HCT116 (cell line): ENCODE measurements at regions not wholly inside any gene's neighbourhood (a gene's known extent, or its start where the extent isn't known, plus 50 kb on each side); places are given as distances from the start of the nearest gene placed in this dataset.

ENCODE experiments used
- ATAC-seq: fragments of 200-7000 bp; cut with Tn5 transposase; 2 replicates; pipeline ENCODE4 v1.9.1; 2020; ENCODE audit warnings: mild to moderate bottlenecking, moderate library complexity
- BruUV-seq: library from RNA; stranded (reverse); fragments of 400-500 nt; replicated peaks from 2 replicates; lab custom pipeline; 2021; lab: Mats Ljungman, UMichigan
- CTCF ChIA-PET: fragments of 300-600 bp; sonication (Branson Sonifier 250); formaldehyde crosslinking; loops from one replicate; lab custom pipeline; 2021; ENCODE audit warnings: antibody characterized with exemption; lab: Charles Lee
- POLR2A ChIA-PET: fragments of 300-600, 350-600 bp; sonication (Branson Sonifier 250); formaldehyde crosslinking; loops from one replicate; lab custom pipeline; 2021; ENCODE audit warnings: antibody characterized with exemption; lab: Charles Lee
- RAD21 ChIA-PET, 2 experiments: fragments of 300-600 bp; sonication (Branson Sonifier 250); formaldehyde crosslinking; loops; one replicate each; lab custom pipeline; 2023; ENCODE audit warnings: low total read pairs in 2 of 2; ENCODE audit not compliant: uncharacterized antibody in 2 of 2, unreplicated experiment in 2 of 2, low non-redundant PET in 1 of 2; lab: Charles Lee
- DNase-seq: peaks from one replicate; pipeline ENCODE4 v3.0.0-alpha.2; 2010; ENCODE audit warnings: low read depth, low spot score
- H2AFZ ChIP-seq: fragments of 200-600 bp; shearing (Covaris generic), sonication (generic); 2 replicates; pipeline ENCODE4 v1.6.1; 2017; ENCODE audit warnings: low read depth, mixed run types, mixed read lengths, antibody characterized with exemption, low read length; ENCODE audit not compliant: poor library complexity, severe bottlenecking
- H3K27ac ChIP-seq: 2 replicates; pipeline ENCODE4 v1.5.1; 2012; ENCODE audit warnings: low read depth, low read length
- H3K27me3 ChIP-seq: fragments of 200-600 bp; sonication (generic); 2 replicates; pipeline ENCODE4 v1.6.1; 2016; ENCODE audit warnings: mixed run types, low read length, mixed read lengths; ENCODE audit not compliant: insufficient read depth
- H3K36me3 ChIP-seq, 2 experiments: fragments of 200-500 bp in 1 of 2; fragments of 200-600 bp in 1 of 2; sonication (Bioruptor generic) in 1 of 2; sonication (generic) in 1 of 2; 2 replicates each; pipeline versions ENCODE4 v1.5.1 to v1.6.1; 2014 to 2016; ENCODE audit warnings: low read length in 2 of 2, inconsistent platforms in 1 of 2, mixed read lengths in 1 of 2, mixed run types in 1 of 2; ENCODE audit not compliant: insufficient read depth in 2 of 2, control insufficient read depth in 1 of 2
- H3K4me1 ChIP-seq, 2 experiments: fragments of 200-600 bp in 1 of 2; sonication (generic) in 1 of 2; 2 replicates each; pipeline versions ENCODE4 v1.5.1 to v1.6.1; 2012 to 2017; ENCODE audit warnings: low read length in 2 of 2, inconsistent platforms in 1 of 2, mild to moderate bottlenecking in 1 of 2, mixed read lengths in 1 of 2, mixed run types in 1 of 2, moderate library complexity in 1 of 2; ENCODE audit not compliant: insufficient read depth in 2 of 2, control insufficient read depth in 1 of 2
- H3K4me2 ChIP-seq: fragments of 200-600 bp; sonication (generic); 2 replicates; pipeline ENCODE4 v1.6.1; 2017; ENCODE audit warnings: mixed run types, low read length, mixed read lengths
- H3K4me3 ChIP-seq, 2 experiments: fragments of 200-600 bp in 1 of 2; sonication (generic) in 1 of 2; replicated peaks in 1 of 2; 2 replicates each; pipeline ENCODE4 v1.5.1; 2011 to 2016; ENCODE audit warnings: low read length in 2 of 2, control low read depth in 1 of 2, low read depth in 1 of 2, mild to moderate bottlenecking in 1 of 2, mixed read lengths in 1 of 2, mixed run types in 1 of 2
- H3K79me2 ChIP-seq: fragments of 200-600 bp; sonication (generic); 2 replicates; pipeline ENCODE4 v1.6.1; 2017; ENCODE audit warnings: mild to moderate bottlenecking, mixed run types, low read length, moderate library complexity, mixed read lengths; ENCODE audit not compliant: insufficient read depth
- H3K9ac ChIP-seq: fragments of 200-600 bp; sonication (generic); 2 replicates; pipeline ENCODE4 v1.6.1; 2016; ENCODE audit warnings: low read length, mixed read lengths
- H3K9me2 ChIP-seq: fragments of 200-600 bp; sonication (generic), shearing (Covaris generic); 2 replicates; pipeline ENCODE4 v1.6.1; 2017; ENCODE audit warnings: mixed run types, mild to moderate bottlenecking, moderate library complexity; ENCODE audit not compliant: insufficient read depth
- H3K9me3 ChIP-seq, 2 experiments: fragments of 200-500 bp in 1 of 2; fragments of 200-600 bp in 1 of 2; sonication (Bioruptor generic) in 1 of 2; sonication (generic) in 1 of 2; 2 replicates each; pipeline ENCODE4 v1.6.1; 2014 to 2017; ENCODE audit warnings: low read length in 2 of 2, mixed read lengths in 2 of 2, inconsistent platforms in 1 of 2, low read depth in 1 of 2, mild to moderate bottlenecking in 1 of 2, mixed run types in 1 of 2, moderate library complexity in 1 of 2; ENCODE audit not compliant: control insufficient read depth in 1 of 2, insufficient read depth in 1 of 2
- H4K20me1 ChIP-seq: fragments of 200-600 bp; sonication (generic), shearing (Covaris generic); 2 replicates; pipeline ENCODE4 v1.6.1; 2017; ENCODE audit warnings: mixed run types, mild to moderate bottlenecking, moderate library complexity; ENCODE audit not compliant: insufficient read depth
- CEBPB ChIP-seq: IDR thresholded peaks from 2 replicates; pipeline ENCODE4 v1.6.1; 2012; ENCODE audit warnings: low read depth
- EGR1 ChIP-seq: IDR thresholded peaks from 2 replicates; pipeline ENCODE4 v1.6.1; 2012; ENCODE audit warnings: low read depth
- EZH2 ChIP-seq: fragments of 200-600 bp; sonication (generic); IDR thresholded peaks from 2 replicates; pipeline ENCODE4 v1.6.1; 2017; ENCODE audit warnings: antibody characterized with exemption, mixed run types
- FOSL1 ChIP-seq: IDR thresholded peaks from 2 replicates; pipeline ENCODE4 v1.6.1; 2012; ENCODE audit warnings: low read depth
- JUND ChIP-seq: IDR thresholded peaks from 2 replicates; pipeline ENCODE4 v1.6.1; 2012
- POLR2A ChIP-seq: IDR thresholded peaks from 2 replicates; pipeline ENCODE4 v1.7.0; 2011; ENCODE audit warnings: borderline replicate concordance; ENCODE audit not compliant: insufficient read depth, insufficient read length; ENCODE audit errors: extremely low read depth
- RAD21 ChIP-seq: IDR thresholded peaks from 2 replicates; pipeline ENCODE4 v1.6.1; 2012; ENCODE audit warnings: low read depth, mild to moderate bottlenecking
- SP1 ChIP-seq: IDR thresholded peaks from 2 replicates; pipeline ENCODE4 v1.6.1; 2012; ENCODE audit warnings: low read depth
- SRF ChIP-seq: IDR thresholded peaks from 2 replicates; pipeline ENCODE4 v1.6.1; 2012; ENCODE audit warnings: low read depth
- TCF7L2 ChIP-seq: IDR thresholded peaks from 2 replicates; pipeline ENCODE4 v1.7.0; 2011; ENCODE audit warnings: borderline replicate concordance, inconsistent platforms; ENCODE audit not compliant: insufficient read depth, insufficient read length; ENCODE audit errors: extremely low read depth
- YY1 ChIP-seq: IDR thresholded peaks from 2 replicates; pipeline ENCODE4 v1.6.1; 2011; ENCODE audit warnings: low read length, low read depth, moderate library complexity, mild to moderate bottlenecking; ENCODE audit not compliant: insufficient replicate concordance; ENCODE audit errors: extremely low read depth
- ZFX ChIP-seq: fragments of 450-650 bp; IDR thresholded peaks from 2 replicates; pipeline ENCODE4 v1.6.1; 2017
- ZNF274 ChIP-seq: fragments of 200-500 bp; sonication (Bioruptor generic); IDR thresholded peaks from 2 replicates; pipeline ENCODE4 v1.6.1; 2014; ENCODE audit warnings: mild to moderate bottlenecking, low read depth, low read length, inconsistent platforms
- intact Hi-C: fragments of 100-400 bp; cut with micrococcal nuclease; formaldehyde crosslinking; loops from 2 replicates; pipeline ENCODE4 v1.10.0; 2022
- TF ChIP-seq, protein P1 (sequence below): IDR thresholded peaks from 2 replicates; pipeline ENCODE4 v1.6.1; 2011; ENCODE audit warnings: mild to moderate bottlenecking, low read length, moderate library complexity; ENCODE audit not compliant: insufficient replicate concordance; ENCODE audit errors: extremely low read depth
- TF ChIP-seq, protein P2 (sequence below), 3 experiments: fragments of 200-600 bp in 1 of 3; sonication (generic) in 1 of 3; IDR thresholded peaks in 2 of 3; conservative IDR thresholded peaks in 1 of 3; 2 replicates each; pipeline ENCODE4 v1.5.1; 2012 to 2017; ENCODE audit warnings: low read depth in 2 of 3, low read length in 2 of 3, antibody characterized with exemption in 1 of 3, borderline replicate concordance in 1 of 3, control low read depth in 1 of 3, mild to moderate bottlenecking in 1 of 3, mixed read lengths in 1 of 3, mixed run types in 1 of 3, moderate library complexity in 1 of 3; ENCODE audit not compliant: insufficient read depth in 1 of 3
- TF ChIP-seq, protein P3 (sequence below): IDR thresholded peaks from 2 replicates; pipeline ENCODE4 v1.6.1; 2012
- TF ChIP-seq, protein P4 (sequence below): IDR thresholded peaks from 2 replicates; pipeline ENCODE4 v1.6.1; 2012; ENCODE audit warnings: low read depth

DNA sequence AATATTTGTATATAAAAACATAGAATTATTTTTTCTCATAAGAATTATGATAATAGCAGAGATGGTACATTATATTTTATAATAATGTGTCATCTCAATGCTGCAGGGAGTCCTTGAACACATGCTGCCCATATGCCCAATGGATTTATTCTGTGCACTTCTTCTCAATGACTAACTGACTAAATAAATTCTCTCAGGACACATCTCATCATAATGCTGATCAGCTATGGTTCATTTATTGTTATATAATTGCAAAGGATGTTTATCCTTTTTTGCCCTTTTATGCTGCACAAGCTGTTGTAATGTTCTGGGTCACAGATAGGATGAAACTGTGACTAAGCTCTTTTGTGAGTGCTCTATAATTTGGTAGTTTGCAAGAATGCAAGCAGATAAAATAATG is 1273.3 kb upstream of the ATXN8OS start:
- DNase-seq (no peak), ATAC-seq (no peak)
- H4K20me1 ChIP-seq: no peaks in the 10 kb centered on the region
- TF ChIP-seq, protein P1, sequence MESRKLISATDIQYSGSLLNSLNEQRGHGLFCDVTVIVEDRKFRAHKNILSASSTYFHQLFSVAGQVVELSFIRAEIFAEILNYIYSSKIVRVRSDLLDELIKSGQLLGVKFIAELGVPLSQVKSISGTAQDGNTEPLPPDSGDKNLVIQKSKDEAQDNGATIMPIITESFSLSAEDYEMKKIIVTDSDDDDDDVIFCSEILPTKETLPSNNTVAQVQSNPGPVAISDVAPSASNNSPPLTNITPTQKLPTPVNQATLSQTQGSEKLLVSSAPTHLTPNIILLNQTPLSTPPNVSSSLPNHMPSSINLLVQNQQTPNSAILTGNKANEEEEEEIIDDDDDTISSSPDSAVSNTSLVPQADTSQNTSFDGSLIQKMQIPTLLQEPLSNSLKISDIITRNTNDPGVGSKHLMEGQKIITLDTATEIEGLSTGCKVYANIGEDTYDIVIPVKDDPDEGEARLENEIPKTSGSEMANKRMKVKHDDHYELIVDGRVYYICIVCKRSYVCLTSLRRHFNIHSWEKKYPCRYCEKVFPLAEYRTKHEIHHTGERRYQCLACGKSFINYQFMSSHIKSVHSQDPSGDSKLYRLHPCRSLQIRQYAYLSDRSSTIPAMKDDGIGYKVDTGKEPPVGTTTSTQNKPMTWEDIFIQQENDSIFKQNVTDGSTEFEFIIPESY: no peak
- TF ChIP-seq SRF (no peak), YY1 (no peak), SP1 (no peak), EGR1 (no peak), RAD21 (no peak), FOSL1 (no peak), EZH2 (no peak), TCF7L2 (no peak), JUND (no peak), ZNF274 (no peak), CEBPB (no peak), ZFX (no peak), POLR2A (no peak)
- TF ChIP-seq, protein P2, sequence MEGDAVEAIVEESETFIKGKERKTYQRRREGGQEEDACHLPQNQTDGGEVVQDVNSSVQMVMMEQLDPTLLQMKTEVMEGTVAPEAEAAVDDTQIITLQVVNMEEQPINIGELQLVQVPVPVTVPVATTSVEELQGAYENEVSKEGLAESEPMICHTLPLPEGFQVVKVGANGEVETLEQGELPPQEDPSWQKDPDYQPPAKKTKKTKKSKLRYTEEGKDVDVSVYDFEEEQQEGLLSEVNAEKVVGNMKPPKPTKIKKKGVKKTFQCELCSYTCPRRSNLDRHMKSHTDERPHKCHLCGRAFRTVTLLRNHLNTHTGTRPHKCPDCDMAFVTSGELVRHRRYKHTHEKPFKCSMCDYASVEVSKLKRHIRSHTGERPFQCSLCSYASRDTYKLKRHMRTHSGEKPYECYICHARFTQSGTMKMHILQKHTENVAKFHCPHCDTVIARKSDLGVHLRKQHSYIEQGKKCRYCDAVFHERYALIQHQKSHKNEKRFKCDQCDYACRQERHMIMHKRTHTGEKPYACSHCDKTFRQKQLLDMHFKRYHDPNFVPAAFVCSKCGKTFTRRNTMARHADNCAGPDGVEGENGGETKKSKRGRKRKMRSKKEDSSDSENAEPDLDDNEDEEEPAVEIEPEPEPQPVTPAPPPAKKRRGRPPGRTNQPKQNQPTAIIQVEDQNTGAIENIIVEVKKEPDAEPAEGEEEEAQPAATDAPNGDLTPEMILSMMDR (IDR thresholded peaks at IDR 0.05 in 2 of 3, conservative IDR thresholded peaks at IDR 0.05 in 1 of 3; ENCODE audit: borderline replicate concordance in 1 of 3, insufficient read depth in 1 of 3, low read depth in 2 of 3, low read length in 2 of 3): no peak
- TF ChIP-seq, protein P3, sequence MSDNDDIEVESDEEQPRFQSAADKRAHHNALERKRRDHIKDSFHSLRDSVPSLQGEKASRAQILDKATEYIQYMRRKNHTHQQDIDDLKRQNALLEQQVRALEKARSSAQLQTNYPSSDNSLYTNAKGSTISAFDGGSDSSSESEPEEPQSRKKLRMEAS: no peak
- TF ChIP-seq, protein P4, sequence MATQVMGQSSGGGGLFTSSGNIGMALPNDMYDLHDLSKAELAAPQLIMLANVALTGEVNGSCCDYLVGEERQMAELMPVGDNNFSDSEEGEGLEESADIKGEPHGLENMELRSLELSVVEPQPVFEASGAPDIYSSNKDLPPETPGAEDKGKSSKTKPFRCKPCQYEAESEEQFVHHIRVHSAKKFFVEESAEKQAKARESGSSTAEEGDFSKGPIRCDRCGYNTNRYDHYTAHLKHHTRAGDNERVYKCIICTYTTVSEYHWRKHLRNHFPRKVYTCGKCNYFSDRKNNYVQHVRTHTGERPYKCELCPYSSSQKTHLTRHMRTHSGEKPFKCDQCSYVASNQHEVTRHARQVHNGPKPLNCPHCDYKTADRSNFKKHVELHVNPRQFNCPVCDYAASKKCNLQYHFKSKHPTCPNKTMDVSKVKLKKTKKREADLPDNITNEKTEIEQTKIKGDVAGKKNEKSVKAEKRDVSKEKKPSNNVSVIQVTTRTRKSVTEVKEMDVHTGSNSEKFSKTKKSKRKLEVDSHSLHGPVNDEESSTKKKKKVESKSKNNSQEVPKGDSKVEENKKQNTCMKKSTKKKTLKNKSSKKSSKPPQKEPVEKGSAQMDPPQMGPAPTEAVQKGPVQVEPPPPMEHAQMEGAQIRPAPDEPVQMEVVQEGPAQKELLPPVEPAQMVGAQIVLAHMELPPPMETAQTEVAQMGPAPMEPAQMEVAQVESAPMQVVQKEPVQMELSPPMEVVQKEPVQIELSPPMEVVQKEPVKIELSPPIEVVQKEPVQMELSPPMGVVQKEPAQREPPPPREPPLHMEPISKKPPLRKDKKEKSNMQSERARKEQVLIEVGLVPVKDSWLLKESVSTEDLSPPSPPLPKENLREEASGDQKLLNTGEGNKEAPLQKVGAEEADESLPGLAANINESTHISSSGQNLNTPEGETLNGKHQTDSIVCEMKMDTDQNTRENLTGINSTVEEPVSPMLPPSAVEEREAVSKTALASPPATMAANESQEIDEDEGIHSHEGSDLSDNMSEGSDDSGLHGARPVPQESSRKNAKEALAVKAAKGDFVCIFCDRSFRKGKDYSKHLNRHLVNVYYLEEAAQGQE: no peak
- no peak overlapping the region for H3K4me3 ChIP-seq
- CTCF ChIA-PET: no interaction called here
- RAD21 ChIA-PET: no interaction called here
- no peak overlapping the region for H3K27ac ChIP-seq
- no peaks in the 10 kb centered on the region for H3K27me3 ChIP-seq
- H3K4me1 ChIP-seq: no peaks in the 10 kb centered on the region
- no TSS peak for BruUV-seq
- no peaks in the 10 kb centered on the region for H3K36me3 ChIP-seq
- H3K9me2 ChIP-seq: no peaks in the 10 kb centered on the region
- H3K79me2 ChIP-seq: no peaks in the 10 kb centered on the region
- no peak overlapping the region for H3K9ac ChIP-seq
- intact Hi-C loops: no loop called here
- H3K9me3 ChIP-seq: no peaks in the 10 kb centered on the region
- H2AFZ ChIP-seq: no peak overlapping the region
- POLR2A ChIA-PET: no interaction called here
- H3K4me2 ChIP-seq: no peak overlapping the region
